GM23338 (cell line): ENCODE measurements at regions not wholly inside any gene's neighbourhood (a gene's known extent, or its start where the extent isn't known, plus 50 kb on each side); places are given as distances from the start of the nearest gene placed in this dataset.

Source experiments
- ATAC-seq: fragments of 200-7000 bp; cut with Tn5 transposase; 3 replicates; pipeline ENCODE4 v1.9.1; 2020
- DNase-seq: peaks from one replicate; pipeline ENCODE4 v3.0.0-alpha.2; 2015; ENCODE audit warnings: low spot score
- H2AFZ ChIP-seq: fragments of 200-600 bp; sonication (generic); 2 replicates; pipeline ENCODE4 v1.8.0; 2016; ENCODE audit warnings: antibody characterized with exemption, mild to moderate bottlenecking, moderate library complexity
- H3F3A ChIP-seq: fragments of 200-600 bp; sonication (generic); replicated peaks from 2 replicates; pipeline ENCODE4 v1.8.0; 2017; ENCODE audit warnings: antibody characterized with exemption, mixed run types, low read depth
- H3K27ac ChIP-seq: fragments of 200-600 bp; sonication (generic); 2 replicates; pipeline ENCODE4 v1.6.1; 2016; ENCODE audit warnings: low read depth
- H3K27me3 ChIP-seq: fragments of 200-600 bp; sonication (generic); 2 replicates; pipeline ENCODE4 v1.8.0; 2016; ENCODE audit warnings: mild to moderate bottlenecking, mixed run types, moderate library complexity; ENCODE audit not compliant: insufficient read depth
- H3K36me3 ChIP-seq: fragments of 200-600 bp; sonication (generic); 2 replicates; pipeline ENCODE4 v1.8.0; 2016; ENCODE audit warnings: mild to moderate bottlenecking; ENCODE audit not compliant: insufficient read depth
- H3K4me1 ChIP-seq: fragments of 200-600 bp; sonication (generic); 2 replicates; pipeline ENCODE4 v1.8.0; 2016; ENCODE audit warnings: mild to moderate bottlenecking, moderate library complexity; ENCODE audit not compliant: insufficient read depth
- H3K4me2 ChIP-seq: fragments of 200-600 bp; sonication (generic); 2 replicates; pipeline ENCODE4 v1.7.1; 2017; ENCODE audit warnings: mixed run types
- H3K4me3 ChIP-seq: fragments of 200-600 bp; sonication (generic); 2 replicates; pipeline ENCODE4 v1.6.1; 2016; ENCODE audit warnings: mixed run types
- H3K79me2 ChIP-seq: fragments of 200-600 bp; sonication (generic); replicated peaks from 2 replicates; pipeline ENCODE4 v1.8.0; 2017; ENCODE audit warnings: mild to moderate bottlenecking; ENCODE audit not compliant: insufficient read depth
- H3K9me2 ChIP-seq: fragments of 200-600 bp; sonication (generic); 2 replicates; pipeline ENCODE4 v1.8.0; 2017; ENCODE audit not compliant: insufficient read depth
- H4K20me1 ChIP-seq: fragments of 200-600 bp; sonication (generic); replicated peaks from 2 replicates; pipeline ENCODE4 v1.8.0; 2017; ENCODE audit warnings: mild to moderate bottlenecking; ENCODE audit not compliant: insufficient read depth
- H3K27ac Mint-ChIP-seq: 2 replicates; pipeline ENCODE4 v1.8.0; 2020; ENCODE audit warnings: inconsistent platforms, mild to moderate bottlenecking, moderate library complexity, mixed read lengths
- H3K27me3 Mint-ChIP-seq: 3 replicates; pipeline ENCODE4 v1.8.0; 2022; ENCODE audit warnings: low read depth, mild to moderate bottlenecking, moderate library complexity, mixed read lengths, inconsistent platforms; ENCODE audit not compliant: insufficient read depth, poor library complexity
- H3K36me3 Mint-ChIP-seq: 3 replicates; pipeline ENCODE4 v1.8.0; 2021; ENCODE audit warnings: low read depth, mild to moderate bottlenecking, inconsistent platforms, moderate library complexity, mixed read lengths
- H3K4me1 Mint-ChIP-seq: 3 replicates; pipeline ENCODE4 v1.8.0; 2020; ENCODE audit warnings: mild to moderate bottlenecking, inconsistent platforms, mixed read lengths
- H3K4me3 Mint-ChIP-seq: 3 replicates; pipeline ENCODE4 v1.8.0; 2021; ENCODE audit warnings: moderate library complexity, mild to moderate bottlenecking, inconsistent platforms, mixed read lengths
- H3K9me3 Mint-ChIP-seq: 3 replicates; pipeline ENCODE4 v1.8.0; 2020; ENCODE audit warnings: moderate library complexity, mild to moderate bottlenecking, inconsistent platforms, mixed read lengths
- EZH2 ChIP-seq: fragments of 200-600 bp; sonication (generic); IDR thresholded peaks from one replicate; pipeline ENCODE4 v1.8.0; 2017; ENCODE audit warnings: antibody characterized with exemption, mild to moderate bottlenecking, low read depth; ENCODE audit not compliant: unreplicated experiment
- EZH2phosphoT487 ChIP-seq: fragments of 200-600 bp; sonication (generic); IDR thresholded peaks from one replicate; pipeline ENCODE4 v1.8.1; 2018; ENCODE audit warnings: antibody characterized with exemption; ENCODE audit not compliant: unreplicated experiment
- NANOG ChIP-seq: IDR thresholded peaks from 2 replicates; pipeline ENCODE4 v1.6.1; 2016; ENCODE audit warnings: antibody characterized with exemption, borderline replicate concordance
- POLR2AphosphoS5 ChIP-seq: IDR thresholded peaks from 2 replicates; pipeline ENCODE4 v1.6.1; 2016; ENCODE audit warnings: antibody characterized with exemption, low read depth
- STAT1 ChIP-seq: IDR thresholded peaks from one replicate; pipeline ENCODE4 v1.6.1; 2016; ENCODE audit warnings: antibody characterized with exemption; ENCODE audit not compliant: unreplicated experiment
- TF ChIP-seq, protein P1 (sequence below), 2 experiments: fragments of 200-600 bp in 1 of 2; sonication (generic) in 1 of 2; conservative IDR thresholded peaks; 2 replicates each; pipeline versions ENCODE4 v1.5.1 to v1.6.1; 2016 to 2017; ENCODE audit warnings: antibody characterized with exemption in 2 of 2, low read depth in 2 of 2, mild to moderate bottlenecking in 2 of 2, moderate library complexity in 1 of 2
- TF ChIP-seq, protein P2 (sequence below): IDR thresholded peaks from 2 replicates; pipeline ENCODE4 v1.6.1; 2016; ENCODE audit warnings: antibody characterized with exemption
- TF ChIP-seq, protein P3 (sequence below): IDR thresholded peaks from one replicate; pipeline ENCODE4 v1.6.1; 2018; ENCODE audit warnings: antibody characterized with exemption; ENCODE audit not compliant: unreplicated experiment

GRCh38 chr1:214808845-214809460 lies 206.0 kb downstream of the CENPF start:
- DNase-seq: peak; percentile 64
- TF ChIP-seq NANOG (no peak), STAT1 (no peak), EZH2phosphoT487 (no peak), POLR2AphosphoS5 (no peak), EZH2 (no peak)
- TF ChIP-seq, protein P1, sequence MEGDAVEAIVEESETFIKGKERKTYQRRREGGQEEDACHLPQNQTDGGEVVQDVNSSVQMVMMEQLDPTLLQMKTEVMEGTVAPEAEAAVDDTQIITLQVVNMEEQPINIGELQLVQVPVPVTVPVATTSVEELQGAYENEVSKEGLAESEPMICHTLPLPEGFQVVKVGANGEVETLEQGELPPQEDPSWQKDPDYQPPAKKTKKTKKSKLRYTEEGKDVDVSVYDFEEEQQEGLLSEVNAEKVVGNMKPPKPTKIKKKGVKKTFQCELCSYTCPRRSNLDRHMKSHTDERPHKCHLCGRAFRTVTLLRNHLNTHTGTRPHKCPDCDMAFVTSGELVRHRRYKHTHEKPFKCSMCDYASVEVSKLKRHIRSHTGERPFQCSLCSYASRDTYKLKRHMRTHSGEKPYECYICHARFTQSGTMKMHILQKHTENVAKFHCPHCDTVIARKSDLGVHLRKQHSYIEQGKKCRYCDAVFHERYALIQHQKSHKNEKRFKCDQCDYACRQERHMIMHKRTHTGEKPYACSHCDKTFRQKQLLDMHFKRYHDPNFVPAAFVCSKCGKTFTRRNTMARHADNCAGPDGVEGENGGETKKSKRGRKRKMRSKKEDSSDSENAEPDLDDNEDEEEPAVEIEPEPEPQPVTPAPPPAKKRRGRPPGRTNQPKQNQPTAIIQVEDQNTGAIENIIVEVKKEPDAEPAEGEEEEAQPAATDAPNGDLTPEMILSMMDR (conservative IDR thresholded peaks at IDR 0.05; ENCODE audit: low read depth in 2 of 2): peak; percentile 73 to 75
- TF ChIP-seq, protein P2, sequence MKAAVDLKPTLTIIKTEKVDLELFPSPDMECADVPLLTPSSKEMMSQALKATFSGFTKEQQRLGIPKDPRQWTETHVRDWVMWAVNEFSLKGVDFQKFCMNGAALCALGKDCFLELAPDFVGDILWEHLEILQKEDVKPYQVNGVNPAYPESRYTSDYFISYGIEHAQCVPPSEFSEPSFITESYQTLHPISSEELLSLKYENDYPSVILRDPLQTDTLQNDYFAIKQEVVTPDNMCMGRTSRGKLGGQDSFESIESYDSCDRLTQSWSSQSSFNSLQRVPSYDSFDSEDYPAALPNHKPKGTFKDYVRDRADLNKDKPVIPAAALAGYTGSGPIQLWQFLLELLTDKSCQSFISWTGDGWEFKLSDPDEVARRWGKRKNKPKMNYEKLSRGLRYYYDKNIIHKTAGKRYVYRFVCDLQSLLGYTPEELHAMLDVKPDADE: no peak
- Histone ChIP-seq H3K79me2 (no peaks in the 10 kb centered on the region), H3K27ac (no peak overlapping the region), H3K4me1 (no peaks in the 10 kb centered on the region), H3K4me2 (no peak overlapping the region), H3K9me2 (peaks cover 4% of the 10 kb centered on the region; the same call in 1 of the 2 replicates), H4K20me1 (no peaks in the 10 kb centered on the region), H3F3A (no peaks in the 10 kb centered on the region), H3K36me3 (no peaks in the 10 kb centered on the region), H3K4me3 (no peak overlapping the region), H2AFZ (no peak overlapping the region), H3K27me3 (no peaks in the 10 kb centered on the region)
- Mint-ChIP-seq H3K36me3 (no peaks in the 10 kb centered on the region), H3K4me1 (no peaks in the 10 kb centered on the region), H3K4me3 (no peak overlapping the region), H3K9me3 (peaks cover 8% of the 10 kb centered on the region; the same call in 2 of the 3 replicates), H3K27me3 (no peaks in the 10 kb centered on the region), H3K27ac (no peak overlapping the region)
- ATAC-seq: peak; percentile 95

DNA sequence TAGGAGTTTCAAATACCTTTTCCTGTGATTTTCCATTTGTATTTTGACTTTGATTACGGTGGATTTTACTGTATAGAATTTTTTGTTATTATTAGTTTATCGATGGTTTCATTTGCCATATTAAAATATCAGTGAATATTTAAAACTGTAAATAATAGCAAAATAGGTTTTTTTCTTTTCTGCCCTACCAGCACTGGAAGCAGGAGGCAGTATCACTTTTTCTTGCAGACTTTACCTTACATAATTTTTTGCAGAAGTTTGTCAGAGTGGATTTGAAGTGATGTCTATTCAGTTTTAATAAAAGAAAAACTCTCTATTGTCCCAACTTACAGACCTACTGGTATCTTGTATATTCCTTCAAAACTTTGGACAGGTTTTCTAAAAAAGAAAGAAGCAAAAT lies 213.6 kb downstream of the CENPF start:
- H3K27me3 Mint-ChIP-seq: peaks cover 2% of the 10 kb centered on the region
- no peaks in the 10 kb centered on the region for H3K27me3 ChIP-seq
- H3K4me2 ChIP-seq: no peak overlapping the region
- TF ChIP-seq, protein P1 (conservative IDR thresholded peaks at IDR 0.05; ENCODE audit: low read depth in 2 of 2): peak in 1 of 2 experiments; percentile 37; a peak in 2 of 4 replicates
- TF ChIP-seq, protein P3, sequence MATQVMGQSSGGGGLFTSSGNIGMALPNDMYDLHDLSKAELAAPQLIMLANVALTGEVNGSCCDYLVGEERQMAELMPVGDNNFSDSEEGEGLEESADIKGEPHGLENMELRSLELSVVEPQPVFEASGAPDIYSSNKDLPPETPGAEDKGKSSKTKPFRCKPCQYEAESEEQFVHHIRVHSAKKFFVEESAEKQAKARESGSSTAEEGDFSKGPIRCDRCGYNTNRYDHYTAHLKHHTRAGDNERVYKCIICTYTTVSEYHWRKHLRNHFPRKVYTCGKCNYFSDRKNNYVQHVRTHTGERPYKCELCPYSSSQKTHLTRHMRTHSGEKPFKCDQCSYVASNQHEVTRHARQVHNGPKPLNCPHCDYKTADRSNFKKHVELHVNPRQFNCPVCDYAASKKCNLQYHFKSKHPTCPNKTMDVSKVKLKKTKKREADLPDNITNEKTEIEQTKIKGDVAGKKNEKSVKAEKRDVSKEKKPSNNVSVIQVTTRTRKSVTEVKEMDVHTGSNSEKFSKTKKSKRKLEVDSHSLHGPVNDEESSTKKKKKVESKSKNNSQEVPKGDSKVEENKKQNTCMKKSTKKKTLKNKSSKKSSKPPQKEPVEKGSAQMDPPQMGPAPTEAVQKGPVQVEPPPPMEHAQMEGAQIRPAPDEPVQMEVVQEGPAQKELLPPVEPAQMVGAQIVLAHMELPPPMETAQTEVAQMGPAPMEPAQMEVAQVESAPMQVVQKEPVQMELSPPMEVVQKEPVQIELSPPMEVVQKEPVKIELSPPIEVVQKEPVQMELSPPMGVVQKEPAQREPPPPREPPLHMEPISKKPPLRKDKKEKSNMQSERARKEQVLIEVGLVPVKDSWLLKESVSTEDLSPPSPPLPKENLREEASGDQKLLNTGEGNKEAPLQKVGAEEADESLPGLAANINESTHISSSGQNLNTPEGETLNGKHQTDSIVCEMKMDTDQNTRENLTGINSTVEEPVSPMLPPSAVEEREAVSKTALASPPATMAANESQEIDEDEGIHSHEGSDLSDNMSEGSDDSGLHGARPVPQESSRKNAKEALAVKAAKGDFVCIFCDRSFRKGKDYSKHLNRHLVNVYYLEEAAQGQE: no peak
- no peak overlapping the region for H3K4me3 Mint-ChIP-seq
- no peaks in the 10 kb centered on the region for H4K20me1 ChIP-seq
- no peaks in the 10 kb centered on the region for H3K79me2 ChIP-seq
- no peak overlapping the region for H3K27ac ChIP-seq
- H3K9me2 ChIP-seq: 0 out of 2 replicates have a peak, but pooled peaks cover 7% of the 10 kb centered on the region
- H2AFZ ChIP-seq: no peak overlapping the region
- no peaks in the 10 kb centered on the region for H3K36me3 Mint-ChIP-seq
- H3K9me3 Mint-ChIP-seq: no peaks in the 10 kb centered on the region
- no peak overlapping the region for H3K27ac Mint-ChIP-seq
- no peak for DNase-seq
- no peaks in the 10 kb centered on the region for H3K36me3 ChIP-seq
- no peaks in the 10 kb centered on the region for H3K4me1 Mint-ChIP-seq
- no peak overlapping the region for H3K4me3 ChIP-seq
- no peak for ATAC-seq
- no peaks in the 10 kb centered on the region for H3K4me1 ChIP-seq
- no peaks in the 10 kb centered on the region for H3F3A ChIP-seq
